Astrocyte of the cerebellum (primary cell): ENCODE measurements at regions not wholly inside any gene's neighbourhood (a gene's known extent, or its start where the extent isn't known, plus 50 kb on each side); places are given as distances from the start of the nearest gene placed in this dataset.

Experiments used
- DNase-seq: peaks from one replicate; pipeline ENCODE4 v3.0.0-alpha.2; 2011; ENCODE audit warnings: low read depth
- H3K4me3 ChIP-seq: 2 replicates; pipeline ENCODE4 v1.5.1; 2011; ENCODE audit warnings: mild to moderate bottlenecking, low read depth, low read length, moderate library complexity
- CTCF ChIP-seq: IDR thresholded peaks from 2 replicates; pipeline ENCODE4 v1.5.1; 2012; ENCODE audit warnings: low read length, low read depth, moderate library complexity, mild to moderate bottlenecking; ENCODE audit errors: missing control alignments
- in situ Hi-C: cut with HindIII; loops from 2 replicates; pipeline ENCODE4 v1.10.0; 2017; ENCODE audit warnings: low sequenced_read_pairs

GRCh38 chr9:134223091-134223490, 58.7 kb upstream of the RNU6ATAC start:
- H3K4me3 ChIP-seq, result no peak overlapping the region
- TF ChIP-seq CTCF, result no peak
- no peak for DNase-seq
- in situ Hi-C loops, result no loop called here

DNA sequence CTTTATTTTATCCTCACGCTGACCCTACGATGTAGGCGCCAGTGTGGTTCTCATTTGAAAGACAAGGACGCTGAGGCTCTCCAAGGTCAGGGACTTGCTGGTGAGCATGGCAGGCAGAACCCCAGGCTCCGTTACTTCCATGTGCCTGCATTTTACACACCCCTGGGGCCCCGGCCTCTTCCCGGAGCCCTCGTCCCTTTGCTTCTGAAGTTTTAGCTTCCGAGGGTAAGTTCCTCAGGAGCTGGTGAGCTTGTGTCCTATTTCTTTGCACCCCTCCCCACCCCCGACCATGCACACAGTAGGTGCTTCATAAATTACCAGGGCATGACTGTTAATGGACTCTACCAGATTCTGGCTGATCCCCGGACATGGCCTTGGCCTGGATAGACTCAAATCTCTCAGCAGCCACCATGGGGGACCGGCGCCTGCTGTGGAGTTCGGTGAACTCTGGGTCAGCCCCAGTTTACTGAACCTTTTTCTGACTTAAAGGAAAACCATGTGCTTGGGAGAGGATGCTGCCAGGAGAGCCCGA, 59.3 kb upstream of the RNU6ATAC start:
- no peak for TF ChIP-seq CTCF
- DNase-seq, result no peak
- in situ Hi-C loops, result no loop called here
- H3K4me3 ChIP-seq, result no peak overlapping the region

- no peak for DNase-seq
- TF ChIP-seq CTCF, result no peak
- no peak overlapping the region for H3K4me3 ChIP-seq
- in situ Hi-C loops, result no loop called here
These were observed 59.8 kb upstream of the RNU6ATAC start for GRCh38 chr9:134224127-134224526.

- in situ Hi-C loops, result no loop called here
- no peak for DNase-seq
- no peak for TF ChIP-seq CTCF
- H3K4me3 ChIP-seq, result no peak overlapping the region
These were observed 60.3 kb upstream of the RNU6ATAC start for GRCh38 chr9:134224567-134225093.

DNA sequence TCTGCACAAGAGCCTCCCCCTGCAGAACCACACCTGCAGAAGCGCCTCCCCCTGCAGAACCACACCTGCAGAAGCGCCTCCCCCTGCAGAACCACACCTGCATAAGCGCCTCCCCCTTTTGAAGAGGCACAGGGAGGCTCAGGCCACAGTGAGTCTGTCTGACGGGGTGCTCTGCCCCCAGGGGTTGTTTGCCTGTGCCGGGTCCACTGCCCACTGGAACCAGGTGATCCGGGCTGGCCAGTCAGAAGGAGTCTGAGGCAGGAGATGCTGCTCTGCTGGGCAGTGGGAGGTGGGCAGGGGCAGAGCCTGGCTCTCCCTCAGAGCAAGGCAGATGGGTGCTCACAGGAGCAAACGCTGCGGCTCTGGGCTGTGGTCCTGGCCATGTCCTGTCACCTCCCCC, 60.8 kb upstream of the RNU6ATAC start:
- no peak for TF ChIP-seq CTCF
- H3K4me3 ChIP-seq, result no peak overlapping the region
- DNase-seq, result no peak
- in situ Hi-C loops, result no loop called here

DNA sequence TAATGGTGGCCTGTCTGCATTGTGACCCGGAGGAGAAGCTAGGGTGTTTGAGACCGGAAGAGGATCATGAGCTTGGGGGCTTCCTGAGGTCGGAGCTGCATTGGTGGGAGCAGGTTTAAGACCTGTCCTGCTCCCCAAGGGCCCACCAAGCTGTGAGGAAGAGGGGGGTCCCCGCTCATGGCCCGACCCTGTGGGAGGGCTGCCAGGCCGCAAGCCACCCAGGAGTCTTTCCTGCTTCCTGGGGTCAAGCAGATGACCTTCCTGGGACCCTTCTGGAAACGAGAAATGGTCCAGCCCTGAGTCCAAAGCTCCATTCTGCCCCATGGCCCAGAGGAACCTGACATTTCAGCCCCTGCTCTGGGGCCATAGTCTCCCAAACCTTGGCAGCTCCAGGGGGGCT, 61.5 kb upstream of the RNU6ATAC start:
- H3K4me3 ChIP-seq, result no peak overlapping the region
- in situ Hi-C loops, result no loop called here
- no peak for TF ChIP-seq CTCF
- DNase-seq, result no peak
